ENCODE measurements at regions not wholly inside any gene's neighbourhood (a gene's known extent, or its start where the extent isn't known, plus 50 kb on each side); places are given as distances from the start of the nearest gene placed in this dataset.

GRCh38 chr13:72399351-72399750, 328.1 kb downstream of the MZT1 start:
- no peaks in the 10 kb centered on the region for H4K20me1 ChIP-seq (ENCODE audit: insufficient read depth)
- no peak for TF ChIP-seq CTCF (conservative IDR thresholded peaks at IDR 0.05; ENCODE audit: low read depth, low read length)
- H3K27ac ChIP-seq, result no peak overlapping the region
- H3K4me2 ChIP-seq, result no peak overlapping the region
- H3K79me2 ChIP-seq (ENCODE audit: insufficient read depth, low read depth), result no peaks in the 10 kb centered on the region
- H3K9ac ChIP-seq, result no peak overlapping the region
- no peaks in the 10 kb centered on the region for H3K36me3 ChIP-seq (ENCODE audit: insufficient read depth)
- no peaks in the 10 kb centered on the region for H3K4me1 ChIP-seq (ENCODE audit: low read depth, poor library complexity, severe bottlenecking)
- H3K27me3 ChIP-seq (ENCODE audit: insufficient read depth, low read depth), result no peaks in the 10 kb centered on the region
- no peak overlapping the region for H2AFZ ChIP-seq (ENCODE audit: low read depth)
- no peak overlapping the region for H3K4me3 ChIP-seq (IDR thresholded peaks at IDR 0.05; ENCODE audit: insufficient read depth, low read depth, low read length)

- H3K4me1 ChIP-seq (ENCODE audit: low read depth, poor library complexity, severe bottlenecking), result no peaks in the 10 kb centered on the region
- no peaks in the 10 kb centered on the region for H3K79me2 ChIP-seq (ENCODE audit: insufficient read depth, low read depth)
- H3K27ac ChIP-seq, result no peak overlapping the region
- no peak overlapping the region for H2AFZ ChIP-seq (ENCODE audit: low read depth)
- no peaks in the 10 kb centered on the region for H3K27me3 ChIP-seq (ENCODE audit: insufficient read depth, low read depth)
- no peaks in the 10 kb centered on the region for H3K36me3 ChIP-seq (ENCODE audit: insufficient read depth)
- TF ChIP-seq CTCF (conservative IDR thresholded peaks at IDR 0.05; ENCODE audit: low read depth, low read length), result no peak
- no peak overlapping the region for H3K9ac ChIP-seq
- H3K4me3 ChIP-seq (IDR thresholded peaks at IDR 0.05; ENCODE audit: insufficient read depth, low read depth, low read length), result no peak overlapping the region
- H4K20me1 ChIP-seq (ENCODE audit: insufficient read depth), result no peaks in the 10 kb centered on the region
- no peak overlapping the region for H3K4me2 ChIP-seq
Measured at GRCh38 chr13:72397265-72397664, 330.2 kb downstream of the MZT1 start.

GRCh38 chr13:72390909-72391308, 336.5 kb downstream of the MZT1 start:
- H3K36me3 ChIP-seq (ENCODE audit: insufficient read depth), result no peaks in the 10 kb centered on the region
- H3K27ac ChIP-seq, result no peak overlapping the region
- H3K4me3 ChIP-seq (IDR thresholded peaks at IDR 0.05; ENCODE audit: insufficient read depth, low read depth, low read length), result no peak overlapping the region
- TF ChIP-seq CTCF (conservative IDR thresholded peaks at IDR 0.05; ENCODE audit: low read depth, low read length), result no peak
- H3K4me2 ChIP-seq, result no peak overlapping the region
- no peaks in the 10 kb centered on the region for H3K27me3 ChIP-seq (ENCODE audit: insufficient read depth, low read depth)
- H3K4me1 ChIP-seq (ENCODE audit: low read depth, poor library complexity, severe bottlenecking), result no peaks in the 10 kb centered on the region
- H3K79me2 ChIP-seq (ENCODE audit: insufficient read depth, low read depth), result no peaks in the 10 kb centered on the region
- H2AFZ ChIP-seq (ENCODE audit: low read depth), result no peak overlapping the region
- no peak overlapping the region for H3K9ac ChIP-seq
- H4K20me1 ChIP-seq (ENCODE audit: insufficient read depth), result no peaks in the 10 kb centered on the region

- no peak for TF ChIP-seq CTCF (conservative IDR thresholded peaks at IDR 0.05; ENCODE audit: low read depth, low read length)
- Histone ChIP-seq H3K36me3 (ENCODE audit: insufficient read depth) (no peaks in the 10 kb centered on the region), H3K79me2 (ENCODE audit: insufficient read depth, low read depth) (no peaks in the 10 kb centered on the region), H4K20me1 (ENCODE audit: insufficient read depth) (no peaks in the 10 kb centered on the region), H3K9ac (no peak overlapping the region), H3K27ac (no peak overlapping the region), H2AFZ (ENCODE audit: low read depth) (no peak overlapping the region), H3K4me1 (ENCODE audit: low read depth, poor library complexity, severe bottlenecking) (no peaks in the 10 kb centered on the region), H3K4me3 (IDR thresholded peaks at IDR 0.05; ENCODE audit: insufficient read depth, low read depth, low read length) (no peak overlapping the region), H3K4me2 (no peak overlapping the region), H3K27me3 (ENCODE audit: insufficient read depth, low read depth) (no peaks in the 10 kb centered on the region)
Measured at GRCh38 chr13:72386138-72386684, 341.2 kb downstream of the MZT1 start.
